B cell (primary cell): ENCODE measurements at regions not wholly inside any gene's neighbourhood (a gene's known extent, or its start where the extent isn't known, plus 50 kb on each side); places are given as distances from the start of the nearest gene placed in this dataset.

Experiments
- ATAC-seq: fragments of 200-7000 bp; cut with Tn5 transposase; one replicate; pipeline ENCODE4 v1.10.0; 2021; ENCODE audit warnings: low read depth, mild to moderate bottlenecking, moderate number of reproducible peaks, moderate library complexity
- CTCF ChIA-PET: fragments of 350-600 bp; sonication (Branson Sonifier 250); formaldehyde crosslinking; loops from one replicate; lab custom pipeline; 2021; ENCODE audit warnings: antibody characterized with exemption, inconsistent platforms; lab: Charles Lee
- POLR2A ChIA-PET: fragments of 350-600 bp; sonication (Branson Sonifier 250); formaldehyde crosslinking; loops from one replicate; lab custom pipeline; 2021; ENCODE audit warnings: antibody characterized with exemption; lab: Charles Lee
- DNase-seq: peaks from one replicate; pipeline ENCODE4 v3.0.0; 2013
- H2AFZ ChIP-seq: 2 replicates; pipeline ENCODE4 v1.6.1; 2012; ENCODE audit warnings: mild to moderate bottlenecking, low read depth, low read length; ENCODE audit not compliant: insufficient read depth, poor library complexity, severe bottlenecking
- H3K27ac ChIP-seq, 2 donors: 1 replicate in 1 of 2; 2 replicates in 1 of 2; pipeline ENCODE4 v1.5.1; 2012 to 2013; ENCODE audit warnings: low read length in 2 of 2, mild to moderate bottlenecking in 2 of 2, moderate library complexity in 1 of 2
- H3K27me3 ChIP-seq, 4 experiments: fragments of 200-600 bp in 1 of 4; sonication (generic) in 1 of 4; replicated peaks in 1 of 4; 1 replicate in 2 of 4; 2 replicates in 2 of 4; pipeline versions ENCODE4 v1.6.1 to v1.7.0; 2013 to 2016; ENCODE audit warnings: low read length in 3 of 4, mild to moderate bottlenecking in 2 of 4, mixed read lengths in 1 of 4, moderate library complexity in 1 of 4; ENCODE audit not compliant: insufficient read depth in 4 of 4, control insufficient read depth in 3 of 4; ENCODE audit errors: control extremely low read depth in 1 of 4
- H3K36me3 ChIP-seq, 2 experiments: replicated peaks in 1 of 2; 1 replicate in 1 of 2; 2 replicates in 1 of 2; pipeline versions ENCODE4 v1.6.1 to v1.7.1; 2013; ENCODE audit warnings: low read length in 1 of 2; ENCODE audit not compliant: insufficient read depth in 2 of 2, control insufficient read depth in 1 of 2; ENCODE audit errors: control extremely low read depth in 1 of 2, extremely low read depth in 1 of 2
- H3K4me1 ChIP-seq, 2 donors: fragments of 200-600 bp in 1 of 2; sonication (generic) in 1 of 2; 1 replicate in 1 of 2; 2 replicates in 1 of 2; pipeline versions ENCODE4 v1.5.1 to v1.6.1; 2013 to 2017; ENCODE audit warnings: low read length in 2 of 2; ENCODE audit not compliant: control insufficient read depth in 2 of 2, insufficient read depth in 2 of 2
- H3K4me2 ChIP-seq: replicated peaks from 2 replicates; pipeline ENCODE3; 2012; ENCODE audit warnings: mild to moderate bottlenecking, low read depth, low read length; ENCODE audit not compliant: poor library complexity, severe bottlenecking
- H3K4me3 ChIP-seq, 5 experiments: fragments of 200-600 bp in 1 of 5; sonication (generic) in 1 of 5; 1 replicate in 3 of 5; 2 replicates in 2 of 5; pipeline versions ENCODE4 v1.5.1 to v1.7.0; 2011 to 2016; ENCODE audit warnings: low read length in 4 of 5, mild to moderate bottlenecking in 4 of 5, low read depth in 2 of 5, control low read depth in 1 of 5, moderate library complexity in 1 of 5; ENCODE audit not compliant: insufficient read depth in 1 of 5; ENCODE audit errors: control extremely low read depth in 1 of 5, extremely low read depth in 1 of 5
- H3K79me2 ChIP-seq: fragments of 200-600 bp; sonication (generic); one replicate; pipeline ENCODE4 v1.6.0; 2016; ENCODE audit warnings: low read length; ENCODE audit not compliant: control insufficient read depth, insufficient read depth
- H3K9ac ChIP-seq: fragments of 200-600 bp; sonication (generic); 2 replicates; pipeline ENCODE4 v1.6.1; 2017; ENCODE audit warnings: mild to moderate bottlenecking, low read length, moderate library complexity
- H3K9me3 ChIP-seq, 3 donors: one replicate each; pipeline versions ENCODE4 v1.6.1 to v1.7.1; 2013; ENCODE audit warnings: low read length in 2 of 3; ENCODE audit not compliant: control insufficient read depth in 2 of 3, insufficient read depth in 1 of 3; ENCODE audit errors: control extremely low read depth in 1 of 3
- H4K20me1 ChIP-seq: 2 replicates; pipeline ENCODE4 v1.6.0; 2012; ENCODE audit warnings: mild to moderate bottlenecking, low read length; ENCODE audit not compliant: insufficient read depth, control insufficient read depth, poor library complexity, severe bottlenecking
- H3K27ac Mint-ChIP-seq: one replicate; pipeline ENCODE4 v1.8.0; 2021; ENCODE audit warnings: mixed read lengths
- H3K27me3 Mint-ChIP-seq: one replicate; pipeline ENCODE4 v1.8.0; 2021; ENCODE audit warnings: mixed read lengths
- H3K4me1 Mint-ChIP-seq: one replicate; pipeline ENCODE4 v1.8.0; 2021; ENCODE audit warnings: mixed read lengths
- H3K4me3 Mint-ChIP-seq: one replicate; pipeline ENCODE4 v1.8.0; 2021; ENCODE audit warnings: mixed read lengths
- H3K9me3 Mint-ChIP-seq: one replicate; pipeline ENCODE4 v1.8.0; 2022; ENCODE audit warnings: mixed read lengths; ENCODE audit not compliant: insufficient read depth
- EZH2 ChIP-seq: IDR thresholded peaks from 2 replicates; pipeline ENCODE4 v1.6.1; 2012; ENCODE audit warnings: borderline replicate concordance, low read depth, mild to moderate bottlenecking, moderate library complexity, low read length; ENCODE audit not compliant: insufficient read depth, poor library complexity, severe bottlenecking
- WGBS: methylation state at CpG from one replicate; pipeline ENCODE4 v1.1.5; 2013; ENCODE audit warnings: missing lambda C conversion rate; ENCODE audit not compliant: insufficient coverage; 5-methylcytosine and 5-hydroxymethylcytosine counted together
- intact Hi-C: fragments of 100-400 bp; cut with micrococcal nuclease; formaldehyde crosslinking; loops from one replicate; pipeline ENCODE4 v1.10.0; 2022
- TF ChIP-seq, protein P1 (sequence below): fragments of 200-600 bp; IDR thresholded peaks from one replicate; pipeline ENCODE4 v1.8.0; 2022; ENCODE audit warnings: antibody characterized with exemption, mild to moderate bottlenecking

DNA sequence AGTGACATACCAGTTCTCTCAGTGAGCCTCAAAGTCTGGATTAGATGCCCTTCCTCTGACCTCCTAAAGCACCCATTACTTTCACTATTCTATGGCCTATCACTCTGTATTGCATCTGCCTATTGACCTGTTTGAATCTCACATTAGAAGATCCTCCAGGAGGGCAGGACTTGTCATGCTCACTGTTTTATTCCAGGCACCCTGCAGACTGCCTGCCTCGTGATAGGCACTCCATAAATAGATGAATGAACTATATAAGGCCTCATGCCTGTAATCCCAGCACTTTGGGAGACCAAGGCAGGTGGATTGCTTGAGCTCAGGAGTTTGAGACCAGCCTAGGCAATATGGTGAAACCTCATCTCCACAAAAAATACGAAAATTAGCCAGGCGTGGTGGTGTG lies 160.1 kb upstream of the CADM1 start:
- H2AFZ ChIP-seq: no peak overlapping the region
- no peaks in the 10 kb centered on the region for H3K4me1 ChIP-seq
- no peak overlapping the region for H3K4me3 Mint-ChIP-seq
- WGBS: 100% methylated on average over 3 of the region's 3 CpGs
- H3K27me3 Mint-ChIP-seq: peaks cover 22% of the 10 kb centered on the region
- no peaks in the 10 kb centered on the region for H4K20me1 ChIP-seq
- ChIA-PET POLR2A (no interaction called here), CTCF (no interaction called here)
- no peaks in the 10 kb centered on the region for H3K4me1 Mint-ChIP-seq
- no peaks in the 10 kb centered on the region for H3K9me3 Mint-ChIP-seq
- no peaks in the 10 kb centered on the region for H3K79me2 ChIP-seq
- H3K27me3 ChIP-seq: peaks cover 0 to 5% (median 2%) of the 10 kb centered on the region in 4 experiments
- H3K27ac ChIP-seq: no peak overlapping the region
- no peak for TF ChIP-seq EZH2
- TF ChIP-seq, protein P1, sequence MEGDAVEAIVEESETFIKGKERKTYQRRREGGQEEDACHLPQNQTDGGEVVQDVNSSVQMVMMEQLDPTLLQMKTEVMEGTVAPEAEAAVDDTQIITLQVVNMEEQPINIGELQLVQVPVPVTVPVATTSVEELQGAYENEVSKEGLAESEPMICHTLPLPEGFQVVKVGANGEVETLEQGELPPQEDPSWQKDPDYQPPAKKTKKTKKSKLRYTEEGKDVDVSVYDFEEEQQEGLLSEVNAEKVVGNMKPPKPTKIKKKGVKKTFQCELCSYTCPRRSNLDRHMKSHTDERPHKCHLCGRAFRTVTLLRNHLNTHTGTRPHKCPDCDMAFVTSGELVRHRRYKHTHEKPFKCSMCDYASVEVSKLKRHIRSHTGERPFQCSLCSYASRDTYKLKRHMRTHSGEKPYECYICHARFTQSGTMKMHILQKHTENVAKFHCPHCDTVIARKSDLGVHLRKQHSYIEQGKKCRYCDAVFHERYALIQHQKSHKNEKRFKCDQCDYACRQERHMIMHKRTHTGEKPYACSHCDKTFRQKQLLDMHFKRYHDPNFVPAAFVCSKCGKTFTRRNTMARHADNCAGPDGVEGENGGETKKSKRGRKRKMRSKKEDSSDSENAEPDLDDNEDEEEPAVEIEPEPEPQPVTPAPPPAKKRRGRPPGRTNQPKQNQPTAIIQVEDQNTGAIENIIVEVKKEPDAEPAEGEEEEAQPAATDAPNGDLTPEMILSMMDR: no peak
- ATAC-seq (no peak), DNase-seq (no peak)
- H3K36me3 ChIP-seq: no peaks in the 10 kb centered on the region
- intact Hi-C loops: no loop called here
- H3K9ac ChIP-seq: no peak overlapping the region
- H3K4me3 ChIP-seq: no peak overlapping the region
- no peak overlapping the region for H3K4me2 ChIP-seq
- H3K27ac Mint-ChIP-seq: no peak overlapping the region
- peaks cover 0 to 17% (median 0%) of the 10 kb centered on the region in 3 donors for H3K9me3 ChIP-seq

DNA sequence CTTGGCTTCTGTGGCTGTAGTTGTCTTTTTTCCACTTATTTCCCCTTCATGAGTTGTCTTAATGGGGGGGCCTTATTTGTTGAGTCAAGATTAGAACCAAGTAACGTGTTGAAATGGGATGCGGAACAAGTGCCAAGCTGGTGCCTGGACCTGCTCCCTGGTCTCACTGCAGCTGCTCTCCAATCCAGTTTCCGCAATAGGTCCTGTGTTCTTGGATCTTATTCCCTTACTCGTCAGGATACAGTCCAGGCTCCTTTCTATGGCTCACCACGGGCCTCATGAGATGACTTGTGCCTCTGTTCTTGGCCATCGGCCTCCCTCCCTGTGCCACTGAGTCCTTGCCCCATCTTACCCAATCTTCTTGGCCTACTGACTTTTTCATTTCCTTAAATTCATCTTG lies 159.6 kb upstream of the CADM1 start:
- H3K27ac Mint-ChIP-seq: no peak overlapping the region
- POLR2A ChIA-PET: no interaction called here

More for the DNA sequence above, 159.6 kb upstream of the CADM1 start:
- ATAC-seq (no peak), DNase-seq (no peak)
- no peaks in the 10 kb centered on the region for H3K4me1 ChIP-seq
- no peaks in the 10 kb centered on the region for H3K9me3 Mint-ChIP-seq
- no peaks in the 10 kb centered on the region for H3K4me1 Mint-ChIP-seq
- H3K4me3 Mint-ChIP-seq: no peak overlapping the region
- CTCF ChIA-PET: no interaction called here
- H2AFZ ChIP-seq: no peak overlapping the region
- H4K20me1 ChIP-seq: no peaks in the 10 kb centered on the region
- H3K27me3 Mint-ChIP-seq: peaks cover 24% of the 10 kb centered on the region
- no peaks in the 10 kb centered on the region for H3K36me3 ChIP-seq
- H3K9ac ChIP-seq: no peak overlapping the region
- H3K4me3 ChIP-seq: no peak overlapping the region
- no peak overlapping the region for H3K27ac ChIP-seq
- TF ChIP-seq, protein P1: no peak
- TF ChIP-seq EZH2: no peak
- WGBS: 83% methylated on average over 6 of the region's 6 CpGs
- H3K4me2 ChIP-seq: no peak overlapping the region
- intact Hi-C loops: no loop called here
- H3K9me3 ChIP-seq: peaks cover 0 to 17% (median 0%) of the 10 kb centered on the region in 3 donors
- peaks cover 0 to 10% (median 3%) of the 10 kb centered on the region in 4 experiments for H3K27me3 ChIP-seq
- no peaks in the 10 kb centered on the region for H3K79me2 ChIP-seq
